Heart right ventricle (tissue), 16 donors: ENCODE measurements at regions not wholly inside any gene's neighbourhood (a gene's known extent, or its start where the extent isn't known, plus 50 kb on each side); places are given as distances from the start of the nearest gene placed in this dataset.

ENCODE experiments used
- ATAC-seq, 8 donors: fragments of 200-7000 bp; cut with Tn5 transposase; one replicate each; pipeline ENCODE4 v1.9.1; 2020; ENCODE audit warnings: mild to moderate bottlenecking in 8 of 8, moderate library complexity in 8 of 8, moderate number of reproducible peaks in 1 of 8
- DNase-seq, 2 donors: peaks; one replicate each; pipeline ENCODE4 v3.0.0-alpha.2; 2020
- H3K27ac ChIP-seq, 10 donors: fragments of 200-600 bp; sonication (generic) in 2 of 10; one replicate each; pipeline versions ENCODE4 v1.5.0 to v1.8.0; 2020 to 2022; ENCODE audit warnings: mild to moderate bottlenecking in 3 of 10
- H3K27me3 ChIP-seq, 7 donors: fragments of 200-600 bp; one replicate each; pipeline ENCODE4 v1.8.0; 2021 to 2022; ENCODE audit warnings: mild to moderate bottlenecking in 2 of 7
- H3K36me3 ChIP-seq, 9 donors: fragments of 200-600 bp; sonication (generic) in 1 of 9; one replicate each; pipeline versions ENCODE4 v1.5.0 to v1.8.0; 2020 to 2022; ENCODE audit warnings: mild to moderate bottlenecking in 2 of 9
- H3K4me1 ChIP-seq, 9 donors: fragments of 200-600 bp; sonication (generic) in 1 of 9; one replicate each; pipeline versions ENCODE4 v1.5.0 to v1.8.0; 2020 to 2022; ENCODE audit warnings: mild to moderate bottlenecking in 4 of 9
- H3K4me3 ChIP-seq, 10 donors: fragments of 200-600 bp; sonication (generic) in 2 of 10; one replicate each; pipeline versions ENCODE4 v1.5.0 to v1.8.0; 2020 to 2022; ENCODE audit warnings: mild to moderate bottlenecking in 7 of 10, moderate library complexity in 2 of 10
- H3K9me3 ChIP-seq, 11 donors: fragments of 200-600 bp in 10 of 11; sonication (generic) in 2 of 11; one replicate each; pipeline versions ENCODE4 v1.5.0 to v1.8.0; 2013 to 2022; ENCODE audit warnings: mild to moderate bottlenecking in 2 of 11, control low read depth in 1 of 11, moderate library complexity in 1 of 11
- CTCF ChIP-seq, 9 donors: fragments of 200-600 bp; sonication (generic) in 2 of 9; IDR thresholded peaks; one replicate each; pipeline versions ENCODE4 v1.5.0 to v1.8.0; 2021 to 2022; ENCODE audit warnings: antibody characterized with exemption in 9 of 9, mild to moderate bottlenecking in 5 of 9, moderate library complexity in 1 of 9
- WGBS, 2 donors: extraction: QIAGEN DNeasy Blood & Tissue Kit; methylation state at CpG; one replicate each; pipeline ENCODE4 v1.1.7; 2013; ENCODE audit warnings: inconsistent platforms in 1 of 2; 5-methylcytosine and 5-hydroxymethylcytosine counted together
- intact Hi-C, 10 donors: fragments of 100-400 bp; cut with DNase I; formaldehyde crosslinking; loops; one replicate each; pipeline versions ENCODE4 v1.11.1 to v1.14.2; 2022
- donor health status: Arrhythmogenic right ventricular cardiomyopathy.
- donor health status: ischemic (EF 13 %, LVEDD 7.1; RV severe dilation, severe dysfunction).
- donor health status: healthy with polysubstance abuse.
- donor health status: DM: no; HTN: yes; CAD: no.
- donor health status: DM: no; HTN: no; CAD: no.
- donor health status: ischemic (EF 25% LVEDD 6.9; RV normal size, moderate dysfunction).
- donor health status: ischemic (EF 25% LVEDD 5.7; RV mildly dilated, moderate dysfunction).
- donor health status: healthy.
- donor health status: DM: yes; HTN: yes; CAD: no.
- donor health status: Ischemic cardiomyopathy.
- donor health status: ischemic (EF 35%, LVEDD 5.7; RV mildly dilated, moderate dysfunction).
- donor health status: nonischemic (EF 11% LVEDD 7.7; RV severe dilation, severe dysfunction).
- donor health status: DM: yes; HTN: yes; CAD: no.
- donor health status: PGD.
- donor health status: ischemic (EF 29% LVEDD 5.4; RV normal size, mild dysfunction).
- donor health status: nonischemic (EF 23%, LVEDD 6.1; RV moderate dilation, normal function).

GRCh38 chr10:21146436-21146789 is 249.3 kb upstream of the NEBL start:
- Histone ChIP-seq H3K4me1 (no peaks in the 10 kb centered on the region), H3K36me3 (no peaks in the 10 kb centered on the region), H3K27ac (no peak overlapping the region), H3K9me3 (no peaks in the 10 kb centered on the region), H3K4me3 (no peak overlapping the region), H3K27me3 (no peaks in the 10 kb centered on the region)
- TF ChIP-seq CTCF (IDR thresholded peaks at IDR 0.05) = no peak
- ATAC-seq (no peak), DNase-seq (no peak)
- WGBS, 2 donors = 81 to 87% methylated on average over 1 of the region's 1 CpG
- intact Hi-C loops = no loop called here

- intact Hi-C loops = no loop called here
- no peak overlapping the region for H3K27ac ChIP-seq
- H3K36me3 ChIP-seq = no peaks in the 10 kb centered on the region
- TF ChIP-seq CTCF (IDR thresholded peaks at IDR 0.05) = no peak
- ATAC-seq (no peak), DNase-seq (no peak)
- no peak overlapping the region for H3K4me3 ChIP-seq
- WGBS, 2 donors = 69 to 71% methylated on average over 13 of the region's 13 CpGs
- no peaks in the 10 kb centered on the region for H3K9me3 ChIP-seq
- H3K4me1 ChIP-seq = no peaks in the 10 kb centered on the region
- no peaks in the 10 kb centered on the region for H3K27me3 ChIP-seq
Observed at GRCh38 chr10:21145751-21146435, 248.8 kb upstream of the NEBL start.

- H3K27me3 ChIP-seq = no peaks in the 10 kb centered on the region
- H3K4me1 ChIP-seq = no peaks in the 10 kb centered on the region
- H3K9me3 ChIP-seq = no peaks in the 10 kb centered on the region
- WGBS, 2 donors = 82 to 95% methylated on average over 3 of the region's 3 CpGs
- no peak overlapping the region for H3K27ac ChIP-seq
- no peak for TF ChIP-seq CTCF (IDR thresholded peaks at IDR 0.05)
- no peak for DNase-seq
- ATAC-seq = no peak
- intact Hi-C loops = no loop called here
- H3K36me3 ChIP-seq = no peaks in the 10 kb centered on the region
- no peak overlapping the region for H3K4me3 ChIP-seq
Observed at GRCh38 chr10:21144047-21144446, 246.9 kb upstream of the NEBL start.

GRCh38 chr10:21141946-21142492 is 244.9 kb upstream of the NEBL start:
- no peaks in the 10 kb centered on the region for H3K4me1 ChIP-seq
- no peaks in the 10 kb centered on the region for H3K27me3 ChIP-seq
- no peak for DNase-seq
- no peak for TF ChIP-seq CTCF (IDR thresholded peaks at IDR 0.05)
- no peak overlapping the region for H3K4me3 ChIP-seq
- H3K36me3 ChIP-seq = no peaks in the 10 kb centered on the region
- WGBS, 2 donors = 88 to 95% methylated on average over 2 of the region's 2 CpGs
- no peak overlapping the region for H3K27ac ChIP-seq
- H3K9me3 ChIP-seq = no peaks in the 10 kb centered on the region
- intact Hi-C loops = no loop called here
- ATAC-seq = no peak
